ENCODE measurements at regions not wholly inside any gene's neighbourhood (a gene's known extent, or its start where the extent isn't known, plus 50 kb on each side); places are given as distances from the start of the nearest gene placed in this dataset.

GRCh38 chr3:73295876-73296635 is 234.6 kb downstream of the EBLN2 start:
- no peaks in the 10 kb centered on the region for H3K4me1 ChIP-seq (ENCODE audit: control insufficient read depth in 2 of 2, insufficient read depth in 2 of 2, low read length in 2 of 2)
- H3K36me3 Mint-ChIP-seq, result no peaks in the 10 kb centered on the region
- CTCF ChIA-PET, result no interaction called here
- ATAC-seq (no peak), DNase-seq (no peak)
- intact Hi-C loops (cut with micrococcal nuclease), result no loop called here
- H3K9me3 Mint-ChIP-seq, result peaks cover 0 to 6% (median 0%) of the 10 kb centered on the region in 11 donors
- no peaks in the 10 kb centered on the region for H3K36me3 ChIP-seq (ENCODE audit: control insufficient read depth in 2 of 3, insufficient read depth in 3 of 3, low read length in 3 of 3)
- H3K4me1 Mint-ChIP-seq, result no peaks in the 10 kb centered on the region
- no peak overlapping the region for H3K27ac ChIP-seq (ENCODE audit: low read depth, low read length)
- H3K9me3 ChIP-seq (ENCODE audit: control insufficient read depth in 2 of 3, low read length in 3 of 3), result no peaks in the 10 kb centered on the region
- no peaks in the 10 kb centered on the region for H3K27me3 ChIP-seq (ENCODE audit: control insufficient read depth in 2 of 2, insufficient read depth in 2 of 2, low read length in 2 of 2)
- H3K4me3 Mint-ChIP-seq, result no peak overlapping the region
- H3K27ac Mint-ChIP-seq, result no peak overlapping the region
- H3K4me3 ChIP-seq (ENCODE audit: low read length), result no peak overlapping the region
- peaks cover 0 to 6% (median 0%) of the 10 kb centered on the region in 5 donors for H3K27me3 Mint-ChIP-seq
- POLR2A ChIA-PET, result no interaction called here

DNA sequence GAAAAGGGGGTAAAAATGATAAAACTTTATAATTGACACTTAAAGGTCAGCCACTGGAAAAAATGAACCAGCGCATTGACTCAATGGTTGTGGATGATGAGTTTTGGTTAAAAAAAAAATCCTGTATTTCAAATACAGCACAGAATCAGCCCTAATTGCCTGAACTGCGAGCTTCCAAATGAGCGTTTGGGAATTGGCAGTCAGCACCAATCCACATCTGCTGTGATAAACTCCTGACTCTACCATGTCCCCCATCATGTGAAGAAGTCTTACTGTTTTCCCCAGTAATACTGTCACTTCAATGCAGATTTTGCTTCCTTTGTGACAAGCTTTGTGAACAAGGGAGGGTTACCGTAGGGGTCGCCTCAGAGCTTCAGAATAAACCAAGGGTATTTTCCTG is 235.4 kb downstream of the EBLN2 start:
- no peaks in the 10 kb centered on the region for H3K27me3 ChIP-seq (ENCODE audit: control insufficient read depth in 2 of 2, insufficient read depth in 2 of 2, low read length in 2 of 2)
- Mint-ChIP-seq H3K27me3 (peaks cover 0 to 10% (median 0%) of the 10 kb centered on the region in 5 donors), H3K4me1 (no peaks in the 10 kb centered on the region), H3K4me3 (no peak overlapping the region), H3K36me3 (no peaks in the 10 kb centered on the region), H3K27ac (no peak overlapping the region), H3K9me3 (peaks cover 0 to 6% (median 0%) of the 10 kb centered on the region in 11 donors)
- ATAC-seq (no peak), DNase-seq (no peak)
- intact Hi-C loops (cut with micrococcal nuclease), result no loop called here
- ChIA-PET CTCF (no interaction called here), POLR2A (no interaction called here)
- H3K27ac ChIP-seq (ENCODE audit: low read depth, low read length), result no peak overlapping the region
- H3K36me3 ChIP-seq (ENCODE audit: control insufficient read depth in 2 of 3, insufficient read depth in 3 of 3, low read length in 3 of 3), result no peaks in the 10 kb centered on the region
- no peaks in the 10 kb centered on the region for H3K9me3 ChIP-seq (ENCODE audit: control insufficient read depth in 2 of 3, low read length in 3 of 3)
- H3K4me1 ChIP-seq (ENCODE audit: control insufficient read depth in 2 of 2, insufficient read depth in 2 of 2, low read length in 2 of 2), result no peaks in the 10 kb centered on the region
- H3K4me3 ChIP-seq (ENCODE audit: low read length), result no peak overlapping the region

DNA sequence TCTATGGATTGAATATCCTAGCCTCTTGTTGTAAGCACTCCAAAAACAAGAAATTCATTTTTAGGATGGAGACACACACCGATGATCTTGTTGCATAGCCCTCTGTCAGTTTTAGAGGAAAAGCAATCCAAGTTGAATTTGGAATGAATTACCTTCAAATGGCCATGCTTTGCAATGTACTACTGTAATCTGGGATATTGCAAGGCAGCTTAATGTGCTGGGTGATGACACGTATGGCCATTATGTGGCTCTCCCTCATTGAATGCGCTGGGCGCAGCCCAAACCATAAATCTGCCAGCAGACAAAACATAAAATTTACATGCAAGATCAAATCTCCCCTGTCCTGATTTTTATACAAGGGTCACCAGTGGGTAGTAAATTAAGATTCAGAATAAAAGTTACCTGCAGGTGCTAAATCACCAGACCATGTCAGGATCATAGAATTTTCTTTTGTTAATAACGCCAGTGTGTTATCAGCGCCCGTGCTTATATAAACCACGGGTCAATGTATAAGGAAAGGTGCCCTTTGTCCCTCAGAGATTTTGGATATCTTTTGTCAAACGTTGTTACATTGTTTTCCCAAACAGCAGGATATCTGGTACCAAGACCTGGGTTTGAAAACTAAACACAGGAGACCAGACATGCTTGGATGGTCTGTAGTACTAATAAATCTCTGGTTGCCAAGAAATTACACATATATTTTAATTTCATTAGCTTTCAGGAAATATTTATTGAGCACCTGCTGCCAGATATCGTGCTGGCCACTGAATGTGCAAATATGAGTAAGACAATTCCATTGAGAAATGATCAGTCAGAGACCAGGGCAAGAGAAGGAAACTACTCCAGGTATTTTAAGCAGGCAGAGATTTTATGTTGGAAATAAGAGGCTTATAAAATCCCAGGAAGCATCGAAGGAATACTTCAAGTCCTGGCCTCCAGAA is 237.1 kb downstream of the EBLN2 start:
- ChIA-PET CTCF (no interaction called here), POLR2A (no interaction called here)
- no peak overlapping the region for H3K27ac ChIP-seq (ENCODE audit: low read depth, low read length)
- Mint-ChIP-seq H3K9me3 (peaks cover 0 to 4% (median 0%) of the 10 kb centered on the region in 11 donors), H3K4me3 (no peak overlapping the region), H3K27me3 (peaks cover 0 to 12% (median 3%) of the 10 kb centered on the region in 5 donors), H3K36me3 (no peaks in the 10 kb centered on the region), H3K27ac (no peak overlapping the region), H3K4me1 (no peaks in the 10 kb centered on the region)
- DNase-seq (no peak), ATAC-seq (no peak)
- no peaks in the 10 kb centered on the region for H3K27me3 ChIP-seq (ENCODE audit: control insufficient read depth in 2 of 2, insufficient read depth in 2 of 2, low read length in 2 of 2)
- no peak overlapping the region for H3K4me3 ChIP-seq (ENCODE audit: low read length)
- no peaks in the 10 kb centered on the region for H3K9me3 ChIP-seq (ENCODE audit: control insufficient read depth in 2 of 3, low read length in 3 of 3)
- intact Hi-C loops (cut with micrococcal nuclease), result no loop called here
- H3K4me1 ChIP-seq (ENCODE audit: control insufficient read depth in 2 of 2, insufficient read depth in 2 of 2, low read length in 2 of 2), result no peaks in the 10 kb centered on the region
- H3K36me3 ChIP-seq (ENCODE audit: control insufficient read depth in 2 of 3, insufficient read depth in 3 of 3, low read length in 3 of 3), result no peaks in the 10 kb centered on the region

DNA sequence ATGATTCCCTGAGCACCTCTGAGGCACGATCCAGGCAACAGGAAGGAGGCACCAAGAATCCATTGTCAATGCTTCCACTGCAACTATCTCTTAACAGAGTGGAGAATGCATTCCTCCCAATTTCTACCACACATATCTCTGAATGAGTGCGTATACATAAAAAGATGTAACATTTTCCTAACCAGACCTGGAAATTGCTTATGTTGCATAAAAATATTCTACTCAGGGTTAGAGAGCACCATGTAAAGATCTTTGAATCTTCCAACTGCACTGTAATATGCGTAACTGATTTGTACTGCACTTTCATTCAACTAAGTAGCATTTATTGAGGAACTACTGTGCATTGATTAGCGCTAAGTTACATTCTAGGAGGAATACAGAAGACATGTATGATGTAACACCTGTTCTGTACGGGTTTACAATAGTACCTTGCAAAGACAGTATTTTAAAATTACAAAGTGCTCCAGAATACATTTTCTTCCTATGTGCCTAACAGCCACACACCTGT is 237.8 kb downstream of the EBLN2 start:
- no peaks in the 10 kb centered on the region for H3K4me1 Mint-ChIP-seq
- H3K4me1 ChIP-seq (ENCODE audit: control insufficient read depth in 2 of 2, insufficient read depth in 2 of 2, low read length in 2 of 2), result no peaks in the 10 kb centered on the region
- no peaks in the 10 kb centered on the region for H3K9me3 ChIP-seq (ENCODE audit: control insufficient read depth in 2 of 3, low read length in 3 of 3)
- ChIA-PET POLR2A (no interaction called here), CTCF (no interaction called here)
- no peak for DNase-seq
- H3K4me3 ChIP-seq (ENCODE audit: low read length), result no peak overlapping the region
- no peak overlapping the region for H3K27ac Mint-ChIP-seq
- intact Hi-C loops (cut with micrococcal nuclease), result no loop called here
- no peaks in the 10 kb centered on the region for H3K36me3 Mint-ChIP-seq
- H3K36me3 ChIP-seq (ENCODE audit: control insufficient read depth in 2 of 3, insufficient read depth in 3 of 3, low read length in 3 of 3), result no peaks in the 10 kb centered on the region
- no peak overlapping the region for H3K4me3 Mint-ChIP-seq
- H3K27ac ChIP-seq (ENCODE audit: low read depth, low read length), result no peak overlapping the region
- no peaks in the 10 kb centered on the region for H3K27me3 ChIP-seq (ENCODE audit: control insufficient read depth in 2 of 2, insufficient read depth in 2 of 2, low read length in 2 of 2)
- no peak for ATAC-seq
- peaks cover 0 to 17% (median 6%) of the 10 kb centered on the region in 5 donors for H3K27me3 Mint-ChIP-seq
- H3K9me3 Mint-ChIP-seq, result peaks cover 0 to 4% (median 0%) of the 10 kb centered on the region in 11 donors

- H3K36me3 ChIP-seq (ENCODE audit: control insufficient read depth in 2 of 3, insufficient read depth in 3 of 3, low read length in 3 of 3), result no peaks in the 10 kb centered on the region
- intact Hi-C loops (cut with micrococcal nuclease), result no loop called here
- no peaks in the 10 kb centered on the region for H3K4me1 ChIP-seq (ENCODE audit: control insufficient read depth in 2 of 2, insufficient read depth in 2 of 2, low read length in 2 of 2)
- no peak overlapping the region for H3K27ac ChIP-seq (ENCODE audit: low read depth, low read length)
- H3K9me3 ChIP-seq (ENCODE audit: control insufficient read depth in 2 of 3, low read length in 3 of 3), result no peaks in the 10 kb centered on the region
- H3K4me3 ChIP-seq (ENCODE audit: low read length), result no peak overlapping the region
- Mint-ChIP-seq H3K9me3 (peaks cover 0 to 9% (median 0%) of the 10 kb centered on the region in 11 donors), H3K4me1 (no peaks in the 10 kb centered on the region), H3K4me3 (no peak overlapping the region), H3K27me3 (peaks cover 0 to 13% (median 5%) of the 10 kb centered on the region in 5 donors), H3K36me3 (no peaks in the 10 kb centered on the region), H3K27ac (no peak overlapping the region)
- no peaks in the 10 kb centered on the region for H3K27me3 ChIP-seq (ENCODE audit: control insufficient read depth in 2 of 2, insufficient read depth in 2 of 2, low read length in 2 of 2)
- no peak for DNase-seq
- ATAC-seq, result no peak
- POLR2A ChIA-PET, result no interaction called here
- CTCF ChIA-PET, result no interaction called here
Measured at GRCh38 chr3:73314151-73314951, 252.9 kb downstream of the EBLN2 start.

DNA sequence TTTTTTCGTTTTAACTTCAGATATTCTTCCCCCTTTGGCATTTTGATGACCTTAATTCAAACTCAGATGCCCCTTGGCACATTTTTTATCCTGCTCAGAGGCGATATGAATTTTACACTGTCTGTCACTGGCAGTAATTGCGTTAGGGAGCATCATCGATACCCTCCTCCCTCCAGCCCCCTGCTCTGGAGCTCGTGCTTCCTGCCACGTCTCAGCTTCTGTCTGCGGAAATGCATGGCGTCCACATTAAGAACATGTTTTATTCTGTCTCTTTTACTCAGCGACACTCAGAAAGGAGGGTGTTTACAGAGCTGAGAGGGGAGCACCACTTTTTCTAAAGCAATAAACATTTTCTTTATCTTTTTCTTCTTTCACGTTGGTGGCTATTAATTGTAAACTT is 254.2 kb downstream of the EBLN2 start:
- DNase-seq (no peak), ATAC-seq (no peak)
- Mint-ChIP-seq H3K36me3 (no peaks in the 10 kb centered on the region), H3K27me3 (peaks cover 0 to 13% (median 5%) of the 10 kb centered on the region in 5 donors), H3K9me3 (peaks cover 0 to 9% (median 0%) of the 10 kb centered on the region in 11 donors), H3K4me3 (no peak overlapping the region), H3K4me1 (no peaks in the 10 kb centered on the region), H3K27ac (no peak overlapping the region)
- CTCF ChIA-PET, result no interaction called here
- no peaks in the 10 kb centered on the region for H3K36me3 ChIP-seq (ENCODE audit: control insufficient read depth in 2 of 3, insufficient read depth in 3 of 3, low read length in 3 of 3)
- no peaks in the 10 kb centered on the region for H3K4me1 ChIP-seq (ENCODE audit: control insufficient read depth in 2 of 2, insufficient read depth in 2 of 2, low read length in 2 of 2)
- intact Hi-C loops (cut with micrococcal nuclease), result no loop called here
- POLR2A ChIA-PET, result no interaction called here
- no peak overlapping the region for H3K4me3 ChIP-seq (ENCODE audit: low read length)
- no peaks in the 10 kb centered on the region for H3K27me3 ChIP-seq (ENCODE audit: control insufficient read depth in 2 of 2, insufficient read depth in 2 of 2, low read length in 2 of 2)
- H3K9me3 ChIP-seq (ENCODE audit: control insufficient read depth in 2 of 3, low read length in 3 of 3), result no peaks in the 10 kb centered on the region
- H3K27ac ChIP-seq (ENCODE audit: low read depth, low read length), result no peak overlapping the region

Data from naive thymus-derived CD4-positive, alpha-beta T cell (primary cell).